Fibroblast of lung (primary cell): ENCODE measurements at regions not wholly inside any gene's neighbourhood (a gene's known extent, or its start where the extent isn't known, plus 50 kb on each side); places are given as distances from the start of the nearest gene placed in this dataset.

ENCODE experiments used
- CTCF ChIP-seq, 2 donors: IDR thresholded peaks in 1 of 2; conservative IDR thresholded peaks in 1 of 2; 1 replicate in 1 of 2; 2 replicates in 1 of 2; pipeline ENCODE4 v1.5.1; 2011 to 2012; ENCODE audit warnings: low read length in 2 of 2, control low read depth in 1 of 2, inconsistent platforms in 1 of 2, low read depth in 1 of 2, mild to moderate bottlenecking in 1 of 2
- EZH2 ChIP-seq: IDR thresholded peaks from 2 replicates; pipeline ENCODE4 v1.5.1; 2012; ENCODE audit warnings: low read length, control low read depth, mild to moderate bottlenecking; ENCODE audit errors: missing control alignments

- no peak for TF ChIP-seq CTCF (conservative IDR thresholded peaks at IDR 0.05 in 1 of 2, IDR thresholded peaks at IDR 0.05 in 1 of 2; ENCODE audit: low read depth in 1 of 2, low read length in 2 of 2)
- TF ChIP-seq EZH2 = no peak
Observed at GRCh38 chr4:14079601-14080000, 452.1 kb upstream of the BOD1L1 start.
